ENCODE measurements at regions not wholly inside any gene's neighbourhood (a gene's known extent, or its start where the extent isn't known, plus 50 kb on each side); places are given as distances from the start of the nearest gene placed in this dataset.

DNA sequence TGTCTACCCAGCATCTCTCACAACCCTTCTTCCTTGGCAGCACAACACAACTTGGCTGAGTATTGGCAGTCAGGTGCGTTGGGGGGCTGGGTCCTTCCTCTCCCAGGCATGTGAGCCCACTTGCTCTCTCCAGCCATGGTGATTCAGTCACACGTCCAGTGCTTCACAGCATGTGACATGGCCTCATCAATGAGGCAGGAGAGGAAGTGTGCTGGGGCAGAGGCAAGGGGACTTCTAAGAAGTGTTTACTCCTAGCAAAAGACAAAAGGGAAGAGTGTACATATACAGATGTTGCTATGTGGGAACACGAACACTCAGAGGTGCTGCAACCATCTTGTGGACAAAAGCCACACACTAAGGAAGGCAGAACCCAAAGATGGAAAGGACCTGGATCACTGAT, 380.8 kb downstream of the FBXW7 start:
- intact Hi-C loops (cut with micrococcal nuclease), result no loop called here
- H3K9me3 Mint-ChIP-seq, result peaks cover 5% of the 10 kb centered on the region
- peaks cover 24% of the 10 kb centered on the region for H3K4me1 Mint-ChIP-seq
- H3K36me3 Mint-ChIP-seq (ENCODE audit: low read depth), result peaks cover 6% of the 10 kb centered on the region
- DNase-seq, result no peak
- H3K4me3 Mint-ChIP-seq, result peak overlapping the region; percentile 25
- no peak overlapping the region for H3K27ac Mint-ChIP-seq
- no peaks in the 10 kb centered on the region for H3K27me3 Mint-ChIP-seq

GRCh38 chr4:152154433-152154832, 381.5 kb downstream of the FBXW7 start:
- Mint-ChIP-seq H3K36me3 (ENCODE audit: low read depth) (peaks cover 6% of the 10 kb centered on the region), H3K4me3 (no peak overlapping the region), H3K27ac (no peak overlapping the region), H3K27me3 (no peaks in the 10 kb centered on the region), H3K4me1 (peaks cover 24% of the 10 kb centered on the region), H3K9me3 (peaks cover 5% of the 10 kb centered on the region)
- intact Hi-C loops (cut with micrococcal nuclease), result no loop called here
- no peak for DNase-seq

GRCh38 chr4:152153476-152154270, 382.2 kb downstream of the FBXW7 start:
- H3K36me3 Mint-ChIP-seq (ENCODE audit: low read depth), result peaks cover 6% of the 10 kb centered on the region
- H3K4me3 Mint-ChIP-seq, result no peak overlapping the region
- no peaks in the 10 kb centered on the region for H3K27me3 Mint-ChIP-seq
- no peak overlapping the region for H3K27ac Mint-ChIP-seq
- peaks cover 5% of the 10 kb centered on the region for H3K9me3 Mint-ChIP-seq
- intact Hi-C loops (cut with micrococcal nuclease), result no loop called here
- no peak for DNase-seq
- peaks cover 24% of the 10 kb centered on the region for H3K4me1 Mint-ChIP-seq

- H3K36me3 Mint-ChIP-seq (ENCODE audit: low read depth), result peaks cover 14% of the 10 kb centered on the region
- H3K9me3 Mint-ChIP-seq, result peaks cover 12% of the 10 kb centered on the region
- no peak overlapping the region for H3K4me3 Mint-ChIP-seq
- H3K27ac Mint-ChIP-seq, result no peak overlapping the region
- peaks cover 10% of the 10 kb centered on the region for H3K4me1 Mint-ChIP-seq
- intact Hi-C loops (cut with micrococcal nuclease), result no loop called here
- H3K27me3 Mint-ChIP-seq, result no peaks in the 10 kb centered on the region
- no peak for DNase-seq
Observed at GRCh38 chr4:152150214-152150613, 385.7 kb downstream of the FBXW7 start.

- H3K4me3 Mint-ChIP-seq, result no peak overlapping the region
- H3K27me3 Mint-ChIP-seq, result no peaks in the 10 kb centered on the region
- no peak overlapping the region for H3K27ac Mint-ChIP-seq
- H3K4me1 Mint-ChIP-seq, result peaks cover 5% of the 10 kb centered on the region
- H3K36me3 Mint-ChIP-seq (ENCODE audit: low read depth), result peaks cover 12% of the 10 kb centered on the region
- intact Hi-C loops (cut with micrococcal nuclease), result no loop called here
- H3K9me3 Mint-ChIP-seq, result peaks cover 9% of the 10 kb centered on the region
- no peak for DNase-seq
Observed at GRCh38 chr4:152149745-152150144, 386.1 kb downstream of the FBXW7 start.

GRCh38 chr4:152148057-152148456, 387.2 kb upstream of the GATB start:
- Mint-ChIP-seq H3K27ac (no peak overlapping the region), H3K27me3 (no peaks in the 10 kb centered on the region), H3K4me3 (no peak overlapping the region), H3K36me3 (ENCODE audit: low read depth) (peaks cover 15% of the 10 kb centered on the region), H3K9me3 (peaks cover 13% of the 10 kb centered on the region), H3K4me1 (no peaks in the 10 kb centered on the region)
- DNase-seq, result no peak
- intact Hi-C loops (cut with micrococcal nuclease), result no loop called here

- H3K27me3 Mint-ChIP-seq, result peaks cover 2% of the 10 kb centered on the region
- DNase-seq, result peak; percentile 34
- intact Hi-C loops (cut with micrococcal nuclease), result no loop called here
- peaks cover 17% of the 10 kb centered on the region for H3K36me3 Mint-ChIP-seq (ENCODE audit: low read depth)
- no peak overlapping the region for H3K27ac Mint-ChIP-seq
- peaks cover 22% of the 10 kb centered on the region for H3K9me3 Mint-ChIP-seq
- no peak overlapping the region for H3K4me3 Mint-ChIP-seq
- no peaks in the 10 kb centered on the region for H3K4me1 Mint-ChIP-seq
Observed at GRCh38 chr4:152146244-152146643, 385.4 kb upstream of the GATB start.

DNA sequence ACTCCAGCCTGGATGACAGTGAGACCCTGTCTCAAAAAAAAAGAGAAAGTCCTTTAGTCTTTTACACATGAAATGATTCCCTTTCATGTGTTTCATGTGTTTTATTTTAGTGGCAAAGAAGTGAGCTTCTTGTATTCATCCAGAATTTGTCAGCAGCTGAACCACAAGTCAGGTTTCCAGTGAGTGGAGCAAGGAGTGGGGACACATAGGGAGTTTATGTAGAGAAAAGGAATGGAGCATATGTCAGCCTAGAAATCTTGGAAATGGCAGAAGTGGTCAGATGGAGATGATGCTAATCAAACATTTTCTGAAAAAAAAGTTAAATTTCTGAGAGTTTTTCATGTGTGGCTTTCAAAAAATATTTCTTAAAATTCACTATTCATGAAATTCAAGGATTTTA, 383.0 kb upstream of the GATB start:
- intact Hi-C loops (cut with micrococcal nuclease), result no loop called here
- peaks cover 2% of the 10 kb centered on the region for H3K4me1 Mint-ChIP-seq
- DNase-seq, result no peak
- H3K9me3 Mint-ChIP-seq, result peaks cover 27% of the 10 kb centered on the region
- H3K4me3 Mint-ChIP-seq, result no peak overlapping the region
- peaks cover 19% of the 10 kb centered on the region for H3K36me3 Mint-ChIP-seq (ENCODE audit: low read depth)
- H3K27me3 Mint-ChIP-seq, result peaks cover 4% of the 10 kb centered on the region
- no peak overlapping the region for H3K27ac Mint-ChIP-seq

DNA sequence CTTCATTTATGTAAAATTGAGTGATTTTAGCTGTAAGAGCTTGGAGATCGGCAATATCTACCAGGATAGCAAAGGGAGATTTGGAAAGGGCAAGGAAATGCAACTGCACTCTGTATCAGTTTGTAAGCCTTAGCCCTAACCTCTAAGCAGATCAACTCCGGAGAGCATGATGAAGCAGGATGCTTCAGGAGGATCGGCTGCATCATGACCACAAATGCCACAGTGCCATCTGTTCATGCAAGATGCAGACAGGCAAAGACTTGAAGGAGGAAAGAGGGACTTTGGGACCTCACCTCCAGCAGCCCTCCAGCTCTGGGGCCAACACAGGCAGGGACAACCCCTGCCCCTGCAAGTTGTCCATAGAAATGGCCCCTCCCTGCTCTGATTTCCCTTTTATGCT, 377.6 kb upstream of the GATB start:
- intact Hi-C loops (cut with micrococcal nuclease), result no loop called here
- peaks cover 17% of the 10 kb centered on the region for H3K9me3 Mint-ChIP-seq
- H3K36me3 Mint-ChIP-seq (ENCODE audit: low read depth), result peaks cover 4% of the 10 kb centered on the region
- no peak overlapping the region for H3K27ac Mint-ChIP-seq
- H3K4me1 Mint-ChIP-seq, result peaks cover 27% of the 10 kb centered on the region
- peak; percentile 80 for DNase-seq
- H3K4me3 Mint-ChIP-seq, result peak overlapping the region; percentile 46
- peaks cover 4% of the 10 kb centered on the region for H3K27me3 Mint-ChIP-seq

DNA sequence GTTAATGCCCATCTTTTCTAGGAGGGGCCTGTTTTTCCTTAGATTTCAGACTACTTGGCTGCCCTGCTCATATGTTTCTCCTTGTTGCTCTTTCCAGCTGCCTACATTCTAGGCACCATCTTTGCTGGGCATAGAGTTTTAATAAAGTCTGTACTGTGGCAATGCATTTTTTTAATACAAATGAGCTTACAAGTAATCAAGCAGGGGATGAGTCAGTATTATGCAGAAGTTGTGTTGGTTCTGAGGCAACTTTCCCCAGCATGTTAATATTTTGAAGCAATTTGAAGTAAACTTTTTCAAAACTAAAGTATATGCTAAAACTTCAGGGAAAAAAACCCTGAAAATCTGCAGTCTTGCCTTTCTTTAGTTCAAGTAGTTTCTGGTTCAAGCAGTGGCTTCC, 372.0 kb upstream of the GATB start:
- peak; percentile 17 for DNase-seq
- H3K36me3 Mint-ChIP-seq (ENCODE audit: low read depth), result peaks cover 5% of the 10 kb centered on the region
- intact Hi-C loops (cut with micrococcal nuclease), result no loop called here
- H3K27ac Mint-ChIP-seq, result no peak overlapping the region
- peaks cover 29% of the 10 kb centered on the region for H3K4me1 Mint-ChIP-seq
- H3K27me3 Mint-ChIP-seq, result no peaks in the 10 kb centered on the region
- H3K9me3 Mint-ChIP-seq, result peaks cover 25% of the 10 kb centered on the region
- H3K4me3 Mint-ChIP-seq, result no peak overlapping the region

DNA sequence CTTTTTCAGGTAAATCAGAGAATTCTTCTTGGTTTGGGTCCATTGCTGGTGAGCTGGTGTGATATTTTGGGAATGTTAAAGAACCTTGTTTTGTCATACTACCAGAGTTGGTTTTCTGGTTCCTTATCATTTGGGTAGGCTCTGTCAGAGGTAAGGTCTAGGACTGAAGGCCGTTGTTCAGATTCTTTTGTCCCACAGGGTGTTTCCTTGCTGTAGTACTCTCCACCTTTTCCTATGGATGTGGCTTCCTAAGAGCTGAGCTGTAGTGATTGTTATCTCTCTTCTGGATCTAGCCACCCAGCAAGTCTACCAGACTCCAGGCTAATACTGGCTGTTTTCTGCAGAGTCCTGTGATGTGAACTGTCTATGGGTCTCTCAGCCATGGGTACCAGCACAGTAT, 367.5 kb upstream of the GATB start:
- peak; percentile 46 for DNase-seq
- peaks cover 25% of the 10 kb centered on the region for H3K36me3 Mint-ChIP-seq (ENCODE audit: low read depth)
- H3K9me3 Mint-ChIP-seq, result peaks cover 60% of the 10 kb centered on the region
- peaks cover 2% of the 10 kb centered on the region for H3K27me3 Mint-ChIP-seq
- no peak overlapping the region for H3K27ac Mint-ChIP-seq
- intact Hi-C loops (cut with micrococcal nuclease), result no loop called here
- no peak overlapping the region for H3K4me3 Mint-ChIP-seq
- peaks cover 25% of the 10 kb centered on the region for H3K4me1 Mint-ChIP-seq

- H3K36me3 Mint-ChIP-seq (ENCODE audit: low read depth), result peaks cover 27% of the 10 kb centered on the region
Observed at GRCh38 chr4:152126238-152126637, 365.4 kb upstream of the GATB start.

GRCh38 chr4:152118819-152119553, 358.2 kb upstream of the GATB start:
- no peak for DNase-seq
- Mint-ChIP-seq H3K27me3 (no peaks in the 10 kb centered on the region), H3K4me3 (no peak overlapping the region), H3K36me3 (ENCODE audit: low read depth) (peaks cover 15% of the 10 kb centered on the region), H3K4me1 (peaks cover 28% of the 10 kb centered on the region), H3K9me3 (peaks cover 24% of the 10 kb centered on the region), H3K27ac (no peak overlapping the region)
- intact Hi-C loops (cut with micrococcal nuclease), result no loop called here

More at GRCh38 chr4:152126238-152126637, 365.4 kb upstream of the GATB start:
- intact Hi-C loops (cut with micrococcal nuclease), result no loop called here
- Mint-ChIP-seq H3K4me1 (peaks cover 18% of the 10 kb centered on the region), H3K27ac (no peak overlapping the region), H3K4me3 (no peak overlapping the region), H3K9me3 (peaks cover 51% of the 10 kb centered on the region), H3K27me3 (peaks cover 2% of the 10 kb centered on the region)
- DNase-seq, result no peak

- intact Hi-C loops (cut with micrococcal nuclease), result no loop called here
Observed at GRCh38 chr4:152117933-152118507, 357.2 kb upstream of the GATB start.

More at GRCh38 chr4:152117933-152118507, 357.2 kb upstream of the GATB start:
- H3K36me3 Mint-ChIP-seq (ENCODE audit: low read depth), result peaks cover 15% of the 10 kb centered on the region
- peaks cover 18% of the 10 kb centered on the region for H3K9me3 Mint-ChIP-seq
- peak; percentile 45 for DNase-seq
- H3K27ac Mint-ChIP-seq, result no peak overlapping the region
- no peak overlapping the region for H3K4me3 Mint-ChIP-seq
- peaks cover 29% of the 10 kb centered on the region for H3K4me1 Mint-ChIP-seq
- H3K27me3 Mint-ChIP-seq, result no peaks in the 10 kb centered on the region
